ENCODE measurements at regions not wholly inside any gene's neighbourhood (a gene's known extent, or its start where the extent isn't known, plus 50 kb on each side); places are given as distances from the start of the nearest gene placed in this dataset.
A peak's percentile ranks its signal among the peaks of the same experiment; 100 is the strongest.
"Not testable (repeated sequence)": the region's sequence is repeated elsewhere in the genome, so short reads cannot be mapped to it uniquely, and the experiment has no call there.

DNA sequence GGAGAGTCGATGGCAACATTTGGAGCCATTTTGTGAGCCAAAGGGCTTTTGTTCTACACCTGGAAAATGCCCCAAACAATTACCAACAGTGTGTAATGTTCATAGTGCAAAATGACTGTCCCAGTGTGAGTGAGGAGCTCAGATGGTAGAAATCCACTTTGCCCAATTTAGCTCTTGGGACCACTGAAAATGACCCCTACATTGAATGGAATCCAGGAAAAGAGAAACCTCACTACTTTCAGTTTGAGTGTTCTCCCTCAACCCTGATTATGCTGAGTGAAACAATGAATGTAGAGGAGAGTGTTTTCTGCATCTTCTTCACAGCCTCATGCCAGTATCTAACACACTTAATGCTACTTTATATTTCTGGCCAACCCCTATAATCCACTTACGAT, 84.9 kb upstream of the NRN1 start:
- DNase-seq: no peak

- no peak for DNase-seq
Measured at GRCh38 chr6:6090861-6091607, 84.3 kb upstream of the NRN1 start.

DNA sequence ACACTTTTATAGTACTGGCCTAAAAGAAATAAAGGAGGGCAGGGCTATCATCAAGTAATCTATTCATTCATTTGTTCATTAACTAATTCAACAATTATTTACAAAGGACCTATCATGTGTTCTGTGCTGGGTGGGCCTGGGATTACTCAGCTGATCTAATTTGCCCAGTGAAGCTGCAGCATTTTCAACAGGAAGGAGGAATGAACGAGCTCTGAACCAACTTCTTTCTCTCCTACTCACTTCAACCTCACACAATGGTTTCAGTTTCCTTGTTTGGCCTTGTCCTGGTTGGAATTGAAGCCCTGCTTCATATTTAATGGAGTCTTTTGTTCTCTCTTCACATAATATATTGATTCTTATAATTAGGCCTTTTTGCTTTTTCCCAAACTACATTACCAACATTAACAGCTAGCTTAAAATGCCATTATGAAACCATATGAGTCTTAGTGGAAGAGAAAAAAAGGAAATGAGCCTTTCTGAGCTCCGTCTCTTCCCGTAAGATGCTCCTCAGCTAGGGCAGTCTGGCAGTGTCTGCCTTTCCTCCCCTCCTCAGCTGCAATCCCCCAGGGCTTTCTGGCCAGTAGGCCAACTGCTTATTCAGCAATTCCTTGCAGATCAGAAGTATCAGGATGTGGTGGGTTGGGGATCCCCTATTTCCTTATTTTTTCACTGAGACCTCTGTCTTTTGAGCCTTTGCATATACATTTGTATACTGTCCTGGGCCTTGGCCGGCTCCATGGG, 79.4 kb upstream of the NRN1 start:
- no peak for DNase-seq

GRCh38 chr6:6080975-6081374, 74.2 kb upstream of the NRN1 start:
- no peak for DNase-seq

GRCh38 chr6:6074190-6074589, 67.5 kb upstream of the NRN1 start:
- no peak for DNase-seq

GRCh38 chr6:6068157-6068556, 61.4 kb upstream of the NRN1 start:
- DNase-seq: not testable (repeated sequence)

DNA sequence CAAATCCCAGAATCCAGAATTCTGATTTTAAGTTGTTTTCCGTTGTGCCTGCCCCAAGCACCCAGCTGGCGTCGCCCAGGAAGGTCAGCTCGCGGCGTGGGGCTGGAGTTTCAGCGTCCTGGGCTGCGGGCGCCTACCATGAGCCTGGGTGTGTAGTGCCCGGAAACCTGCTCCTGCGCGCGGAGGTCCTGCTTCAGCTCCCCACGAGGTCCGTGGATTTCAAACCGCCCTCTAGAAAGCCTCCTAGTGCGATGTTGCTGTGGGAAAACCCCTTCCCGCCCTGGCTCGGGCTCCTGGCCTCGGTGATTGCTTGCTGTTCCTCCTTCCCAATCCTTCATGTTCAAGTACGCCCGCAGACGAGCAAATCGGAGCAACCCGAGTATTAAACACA, 51.3 kb upstream of the NRN1 start:
- no peak for DNase-seq

DNA sequence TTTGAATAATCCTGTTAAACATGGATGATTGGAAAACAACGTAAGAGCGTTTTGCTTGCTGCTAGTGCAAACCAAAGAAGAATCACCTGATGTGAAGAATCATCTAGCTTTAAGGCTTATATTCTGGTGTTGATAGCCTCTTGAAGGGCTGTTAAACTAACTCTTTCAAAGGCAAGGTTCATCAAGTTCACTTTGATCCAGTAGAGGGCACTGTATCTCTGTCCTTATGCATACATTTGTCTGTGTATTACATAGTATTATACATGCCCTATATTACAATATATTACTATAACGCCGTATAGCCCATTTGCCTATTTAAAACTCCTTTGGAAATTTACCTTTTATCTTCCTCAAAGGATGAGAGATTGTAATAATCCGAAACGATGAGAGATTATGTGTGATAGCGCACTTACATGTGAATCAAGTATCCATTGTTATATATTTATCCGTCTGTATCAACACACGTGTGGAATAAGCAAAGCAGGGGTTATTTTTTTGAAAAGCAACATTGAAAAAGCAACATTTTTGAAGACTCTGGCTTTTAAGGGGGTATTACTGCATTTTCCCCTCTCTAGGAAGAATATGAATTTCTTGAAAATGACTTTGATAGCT, 50.8 kb upstream of the NRN1 start:
- DNase-seq: peak in 1 of 5 experiments; percentile 52
